GM21515 (cell line): ENCODE measurements at regions not wholly inside any gene's neighbourhood (a gene's known extent, or its start where the extent isn't known, plus 50 kb on each side); places are given as distances from the start of the nearest gene placed in this dataset.
"Not testable (repeated sequence)": the region's sequence is repeated elsewhere in the genome, so short reads cannot be mapped to it uniquely, and the experiment has no call there.

Source experiments
- ATAC-seq: cut with Tn5 transposase; IDR thresholded peaks from one replicate; pipeline ENCODE4 v1.9.1; 2021; ENCODE audit not compliant: unreplicated experiment

GRCh38 chr15:20292422-20293005 lies 249.1 kb downstream of the GOLGA6L6 start:
- ATAC-seq, result not testable (repeated sequence)

GRCh38 chr15:20291616-20292015 lies 250.0 kb downstream of the GOLGA6L6 start:
- not testable (repeated sequence) for ATAC-seq

GRCh38 chr15:20290606-20291005 lies 251.0 kb downstream of the GOLGA6L6 start:
- not testable (repeated sequence) for ATAC-seq

GRCh38 chr15:20289538-20290103 lies 252.0 kb downstream of the GOLGA6L6 start:
- ATAC-seq, result not testable (repeated sequence)

- ATAC-seq, result not testable (repeated sequence)
These were observed 252.6 kb downstream of the GOLGA6L6 start for GRCh38 chr15:20288800-20289537.

- not testable (repeated sequence) for ATAC-seq
These were observed 255.0 kb downstream of the GOLGA6L6 start for GRCh38 chr15:20286559-20286958.

GRCh38 chr15:20285696-20286300 lies 255.8 kb downstream of the GOLGA6L6 start:
- ATAC-seq, result not testable (repeated sequence)

GRCh38 chr15:20284891-20285535 lies 256.6 kb downstream of the GOLGA6L6 start:
- not testable (repeated sequence) for ATAC-seq

- not testable (repeated sequence) for ATAC-seq
These were observed 257.9 kb downstream of the GOLGA6L6 start for GRCh38 chr15:20283651-20284050.

- not testable (repeated sequence) for ATAC-seq
These were observed 259.1 kb downstream of the GOLGA6L6 start for GRCh38 chr15:20282491-20282943.

GRCh38 chr15:20281567-20282275 lies 259.9 kb downstream of the GOLGA6L6 start:
- not testable (repeated sequence) for ATAC-seq

- ATAC-seq, result no peak
These were observed 260.6 kb downstream of the GOLGA6L6 start for GRCh38 chr15:20280933-20281463.

GRCh38 chr15:20280141-20280932 lies 261.3 kb downstream of the GOLGA6L6 start:
- ATAC-seq, result not testable (repeated sequence)

- not testable (repeated sequence) for ATAC-seq
These were observed 262.5 kb downstream of the GOLGA6L6 start for GRCh38 chr15:20279056-20279455.

GRCh38 chr15:20278376-20278775 lies 263.2 kb downstream of the GOLGA6L6 start:
- ATAC-seq, result not testable (repeated sequence)

GRCh38 chr15:20277451-20277850 lies 264.1 kb downstream of the GOLGA6L6 start:
- ATAC-seq, result not testable (repeated sequence)

- ATAC-seq, result not testable (repeated sequence)
These were observed 265.1 kb downstream of the GOLGA6L6 start for GRCh38 chr15:20276312-20277114.

GRCh38 chr15:20275373-20275967 lies 266.1 kb downstream of the GOLGA6L6 start:
- not testable (repeated sequence) for ATAC-seq
